NCI-H1417 (cell line): ENCODE measurements at regions not wholly inside any gene's neighbourhood (a gene's known extent, or its start where the extent isn't known, plus 50 kb on each side); places are given as distances from the start of the nearest gene placed in this dataset.
"Not testable (repeated sequence)": the region's sequence is repeated elsewhere in the genome, so short reads cannot be mapped to it uniquely, and the experiment has no call there.

Experiments used
- DNase-seq, 3 experiments: peaks; one replicate each; lab custom pipeline; 2025; lab: John Stamatoyannopoulos, UW

- no peak for DNase-seq
Measured at GRCh38 chr13:28607187-28607955, 51.6 kb upstream of the POMP start.

GRCh38 chr13:28606466-28606865 lies 52.5 kb upstream of the POMP start:
- DNase-seq, result no peak

GRCh38 chr13:28605147-28605546 lies 53.8 kb upstream of the POMP start:
- DNase-seq, result not testable (repeated sequence)

- no peak for DNase-seq
Measured at GRCh38 chr13:28603043-28603664, 55.8 kb upstream of the POMP start.

- no peak for DNase-seq
Measured at GRCh38 chr13:28602580-28602979, 56.4 kb upstream of the POMP start.

- DNase-seq, result no peak
Measured at GRCh38 chr13:28601581-28601980, 57.3 kb upstream of the POMP start.

- DNase-seq, result no peak
Measured at GRCh38 chr13:28597641-28598040, 61.3 kb upstream of the POMP start.

DNA sequence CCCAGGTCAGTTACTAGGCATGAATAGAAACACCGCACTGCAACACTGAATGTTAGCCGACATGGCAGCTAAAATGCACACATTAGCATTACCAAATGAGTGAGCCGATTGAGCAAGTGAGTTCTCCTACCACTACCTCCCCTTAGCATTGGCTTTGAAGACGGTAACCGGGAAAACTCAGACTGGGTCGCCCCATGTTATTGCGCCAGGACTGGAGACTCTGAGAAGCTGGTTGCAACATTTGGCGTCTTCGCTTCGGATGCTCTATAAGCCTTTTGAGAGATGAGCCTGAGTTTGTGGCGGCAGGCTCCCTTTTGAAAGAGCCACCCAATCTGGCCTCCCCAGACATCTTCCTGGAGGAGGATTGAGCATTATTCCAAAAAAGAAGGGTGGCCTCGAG lies 68.5 kb upstream of the POMP start:
- DNase-seq, result no peak

- DNase-seq, result no peak
Measured at GRCh38 chr13:28588296-28588695, 70.6 kb upstream of the POMP start.

GRCh38 chr13:28587174-28587540 lies 71.8 kb upstream of the POMP start:
- DNase-seq, result no peak

GRCh38 chr13:28586439-28587173 lies 72.3 kb upstream of the POMP start:
- DNase-seq, result peak in 1 of 3 experiments; percentile 2

GRCh38 chr13:28585561-28585960 lies 73.4 kb upstream of the POMP start:
- DNase-seq, result no peak

GRCh38 chr13:28584873-28585381 lies 74.0 kb upstream of the POMP start:
- no peak for DNase-seq

DNA sequence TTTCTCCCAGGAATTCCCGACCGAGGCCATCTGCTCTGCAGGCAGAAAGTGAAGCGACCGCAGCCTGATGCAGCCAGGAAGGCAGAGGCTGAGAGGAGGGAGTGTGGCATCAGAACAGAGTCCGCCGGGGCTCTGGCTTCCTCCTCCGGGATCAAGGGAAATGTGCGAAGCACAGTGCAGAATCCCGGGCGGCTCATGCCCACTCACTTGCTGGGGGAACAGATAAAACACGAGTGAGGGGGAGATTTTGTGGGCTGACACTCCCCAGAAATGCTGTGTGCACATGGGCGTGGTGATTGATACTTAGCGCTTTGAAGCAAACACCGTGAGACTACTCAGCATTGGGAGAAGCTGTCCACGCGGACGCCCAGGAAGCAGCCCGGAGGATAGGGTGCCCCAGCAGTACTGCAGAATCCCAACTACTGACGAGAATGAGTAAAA lies 75.3 kb upstream of the POMP start:
- no peak for DNase-seq

GRCh38 chr13:28582892-28583240 lies 76.1 kb upstream of the POMP start:
- no peak for DNase-seq

GRCh38 chr13:28582225-28582891 lies 76.6 kb upstream of the POMP start:
- DNase-seq, result peak in 1 of 3 experiments; percentile 4

DNA sequence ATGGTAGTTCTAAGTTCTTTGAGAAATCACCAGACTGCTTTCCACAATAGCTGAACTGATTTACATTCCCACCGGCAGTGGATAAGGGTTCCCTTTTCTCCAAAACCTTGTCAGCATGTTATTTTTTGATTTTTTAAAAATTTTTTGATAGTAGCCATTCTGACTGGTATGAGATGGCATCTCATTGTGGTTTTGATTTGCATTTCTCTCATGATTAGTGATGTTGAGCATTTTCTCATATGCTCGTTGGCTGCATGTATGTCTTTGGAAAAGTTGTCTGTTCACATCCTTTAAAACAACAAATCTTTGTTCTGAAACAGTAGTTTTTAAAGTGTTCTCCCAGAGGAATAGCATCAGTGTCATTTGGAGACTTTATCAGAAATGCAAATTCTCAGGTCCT lies 77.5 kb upstream of the POMP start:
- DNase-seq, result no peak

DNA sequence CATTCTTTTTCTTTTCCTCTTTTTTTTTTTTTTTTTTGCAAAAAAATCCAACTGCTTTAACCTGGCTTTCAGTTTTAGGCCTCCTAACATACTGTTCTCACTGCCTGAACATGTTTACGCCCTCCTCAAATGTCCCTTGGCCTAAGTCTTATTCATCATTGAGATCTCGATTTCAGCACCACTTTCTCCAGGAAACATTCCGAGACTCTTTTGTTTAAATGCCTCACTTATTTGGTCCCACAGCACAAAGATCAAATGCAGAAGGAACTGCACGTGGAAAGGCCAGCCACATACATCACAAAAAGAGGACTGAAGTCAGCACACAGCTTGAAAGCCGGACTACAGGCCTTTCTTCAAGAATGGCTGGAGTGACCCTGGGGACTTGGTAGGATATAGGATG lies 79.2 kb upstream of the POMP start:
- DNase-seq, result no peak

DNA sequence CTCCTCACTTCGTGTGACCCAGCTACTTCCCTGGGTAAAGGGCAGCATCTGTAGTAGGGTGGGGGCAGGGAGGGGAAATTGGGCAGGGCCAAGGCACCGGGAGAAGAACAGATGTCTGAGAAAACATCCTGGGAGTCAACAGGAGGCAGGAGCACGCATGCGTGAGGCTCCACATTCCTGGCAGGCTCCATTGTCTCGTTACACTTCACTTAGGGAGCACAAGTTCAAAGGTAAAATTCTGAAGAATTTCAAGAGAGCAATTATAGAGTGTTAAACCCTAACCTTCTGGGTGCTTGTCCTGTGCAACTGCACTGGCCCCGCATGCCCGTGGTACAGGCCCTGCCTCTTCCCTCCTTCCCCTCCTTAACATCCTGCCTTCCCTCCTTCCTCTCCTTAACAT lies 79.6 kb upstream of the POMP start:
- no peak for DNase-seq

DNA sequence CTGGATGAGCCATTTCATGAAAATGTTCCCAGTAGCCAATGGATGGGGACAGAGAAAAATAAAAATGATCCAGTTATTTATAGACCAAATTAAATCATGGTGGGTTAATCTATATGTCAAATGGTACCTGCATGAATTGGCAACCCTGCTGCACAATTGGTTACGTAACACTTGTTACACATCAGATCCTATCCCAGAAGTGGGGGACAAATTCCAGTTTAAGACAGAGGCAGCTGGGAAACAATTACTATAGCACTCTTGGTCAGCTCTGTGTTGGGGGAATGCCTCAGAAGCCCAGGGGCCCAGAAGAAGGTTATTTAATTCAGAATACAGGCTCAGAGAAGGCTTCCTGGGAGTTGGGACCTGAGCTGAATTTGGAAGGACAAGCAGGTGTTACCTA lies 81.1 kb upstream of the FLT1 start:
- DNase-seq, result no peak

- DNase-seq, result no peak
Measured at GRCh38 chr13:28575200-28575599, 80.3 kb upstream of the FLT1 start.

DNA sequence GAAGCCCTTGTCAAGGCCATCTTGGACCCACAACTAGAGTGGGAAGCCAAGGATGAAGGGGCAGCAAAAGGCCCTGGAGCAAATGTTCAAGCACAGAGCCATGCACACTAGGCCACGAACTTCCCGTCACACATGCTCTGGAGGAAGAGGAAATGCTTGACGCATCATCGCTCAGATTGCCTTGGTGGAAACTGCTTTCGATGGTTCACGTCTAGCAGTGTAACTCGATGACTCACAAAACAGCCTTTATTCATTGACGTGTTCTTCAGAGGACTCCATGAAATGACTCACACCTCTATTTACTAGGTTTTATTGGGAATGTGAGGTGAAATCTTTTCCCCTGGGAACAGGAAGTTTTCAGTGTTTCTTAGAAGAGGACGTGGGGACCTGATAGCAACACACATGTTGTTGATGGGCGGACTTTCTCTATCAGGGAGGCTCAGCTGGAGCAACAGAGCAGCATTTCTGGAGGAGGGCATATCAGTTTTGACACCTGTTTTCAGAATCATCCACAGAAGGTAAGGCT lies 79.8 kb upstream of the FLT1 start:
- DNase-seq, result no peak
